Muscle of leg (tissue), 3 donors: ENCODE measurements at regions not wholly inside any gene's neighbourhood (a gene's known extent, or its start where the extent isn't known, plus 50 kb on each side); places are given as distances from the start of the nearest gene placed in this dataset.

Source experiments
- DNase-seq: peaks from one replicate; pipeline ENCODE4 v3.0.0; 2013
- H3K27ac ChIP-seq: one replicate; pipeline ENCODE4 v1.5.1; 2013; ENCODE audit warnings: mild to moderate bottlenecking, low read length, control low read depth
- H3K27me3 ChIP-seq: one replicate; pipeline ENCODE4 v1.6.1; 2013; ENCODE audit warnings: low read length; ENCODE audit not compliant: control insufficient read depth, insufficient read depth
- H3K36me3 ChIP-seq: one replicate; pipeline ENCODE4 v1.6.1; 2013; ENCODE audit warnings: low read length; ENCODE audit not compliant: control insufficient read depth, insufficient read depth
- H3K4me1 ChIP-seq: one replicate; pipeline ENCODE4 v1.6.1; 2013; ENCODE audit warnings: low read length; ENCODE audit not compliant: control insufficient read depth, insufficient read depth
- H3K4me3 ChIP-seq: one replicate; pipeline ENCODE4 v1.5.1; 2013; ENCODE audit warnings: low read length, control low read depth
- H3K9me3 ChIP-seq: replicated peaks from 2 replicates; pipeline ENCODE4 v1.6.1; 2013; ENCODE audit warnings: low read depth, low read length; ENCODE audit not compliant: control insufficient read depth
- WGBS: methylation state at CpG from one replicate; pipeline ENCODE4 v1.1.5; 2013; ENCODE audit warnings: missing lambda C conversion rate; ENCODE audit not compliant: insufficient coverage; 5-methylcytosine and 5-hydroxymethylcytosine counted together

GRCh38 chr12:3928538-3929184 is 55.5 kb upstream of the PARP11 start:
- Histone ChIP-seq H3K4me3 (no peak overlapping the region), H3K9me3 (no peaks in the 10 kb centered on the region), H3K4me1 (peaks cover 63% of the 10 kb centered on the region), H3K27ac (peak overlapping the region; percentile 96), H3K27me3 (no peaks in the 10 kb centered on the region), H3K36me3 (no peaks in the 10 kb centered on the region)
- peak; percentile 97 for DNase-seq
- WGBS, result no CpG with 5 or more reads among the region's 6 CpGs

GRCh38 chr12:3925621-3926020 is 52.4 kb upstream of the PARP11 start:
- no peak for DNase-seq
- Histone ChIP-seq H3K9me3 (no peaks in the 10 kb centered on the region), H3K27me3 (peaks cover 3% of the 10 kb centered on the region), H3K4me1 (peaks cover 44% of the 10 kb centered on the region), H3K36me3 (no peaks in the 10 kb centered on the region), H3K27ac (no peak overlapping the region), H3K4me3 (no peak overlapping the region)
- 100% methylated on average over 3 of the region's 3 CpGs for WGBS

- H3K4me1 ChIP-seq, result peaks cover 36% of the 10 kb centered on the region
- DNase-seq, result no peak
- no CpG with 5 or more reads among the region's 3 CpGs for WGBS
- peaks cover 3% of the 10 kb centered on the region for H3K27me3 ChIP-seq
- no peaks in the 10 kb centered on the region for H3K9me3 ChIP-seq
- no peak overlapping the region for H3K27ac ChIP-seq
- no peak overlapping the region for H3K4me3 ChIP-seq
- H3K36me3 ChIP-seq, result no peaks in the 10 kb centered on the region
These were observed 51.6 kb upstream of the PARP11 start for GRCh38 chr12:3924761-3925160.

GRCh38 chr12:3923021-3923420 is 49.8 kb upstream of the PARP11 start:
- WGBS, result 67% methylated on average over 1 of the region's 3 CpGs
- Histone ChIP-seq H3K27me3 (peaks cover 3% of the 10 kb centered on the region), H3K36me3 (no peaks in the 10 kb centered on the region), H3K27ac (no peak overlapping the region), H3K4me3 (no peak overlapping the region), H3K4me1 (peaks cover 18% of the 10 kb centered on the region), H3K9me3 (no peaks in the 10 kb centered on the region)
- DNase-seq, result no peak
